Transverse colon (tissue), 4 donors: ENCODE measurements at regions not wholly inside any gene's neighbourhood (a gene's known extent, or its start where the extent isn't known, plus 50 kb on each side); places are given as distances from the start of the nearest gene placed in this dataset.

Experiments
- DNase-seq: peaks from one replicate; pipeline ENCODE4 v3.0.0-alpha.2; 2019
- H3K27ac ChIP-seq, 4 donors: fragments of 200-600 bp; sonication (generic); 2 replicates each; pipeline ENCODE4 v1.5.1; 2016 to 2018; ENCODE audit warnings: inconsistent platforms in 4 of 4
- H3K27me3 ChIP-seq: fragments of 200-600 bp; sonication (generic); 2 replicates; pipeline ENCODE4 v1.5.1; 2017; ENCODE audit warnings: inconsistent platforms
- H3K36me3 ChIP-seq, 4 donors: fragments of 200-600 bp; sonication (generic); 2 replicates each; pipeline ENCODE4 v1.5.1; 2017 to 2019; ENCODE audit warnings: inconsistent platforms in 4 of 4
- H3K4me1 ChIP-seq, 4 donors: fragments of 200-600 bp; sonication (generic); 2 replicates each; pipeline ENCODE4 v1.5.1; 2017 to 2020; ENCODE audit warnings: inconsistent platforms in 4 of 4
- H3K4me3 ChIP-seq, 4 donors: fragments of 200-600 bp; sonication (generic); 1 replicate in 1 of 4; 2 replicates in 3 of 4; pipeline versions ENCODE4 v1.5.1 to v1.6.1; 2017 to 2019; ENCODE audit warnings: inconsistent platforms in 4 of 4
- H3K9me3 ChIP-seq, 2 donors: fragments of 200-600 bp; sonication (generic); 2 replicates each; pipeline ENCODE4 v1.5.1; 2017 to 2019; ENCODE audit warnings: inconsistent platforms in 2 of 2
- CTCF ChIP-seq, 5 experiments: fragments of 200-600 bp in 3 of 5; fragments of 450-650 bp in 2 of 5; sonication (generic) in 3 of 5; IDR thresholded peaks; 1 replicate in 2 of 5; 2 replicates in 3 of 5; pipeline ENCODE4 v1.5.1; 2016 to 2017; ENCODE audit warnings: antibody characterized with exemption in 5 of 5, inconsistent platforms in 3 of 5, mild to moderate bottlenecking in 2 of 5, moderate library complexity in 1 of 5
- EP300 ChIP-seq: sonication (generic); formaldehyde crosslinking; IDR thresholded peaks from one replicate; pipeline ENCODE4 v1.6.1; 2017; ENCODE audit warnings: antibody characterized with exemption, low read depth
- POLR2A ChIP-seq: fragments of 450-650 bp; IDR thresholded peaks from one replicate; pipeline ENCODE4 v1.6.1; 2016; ENCODE audit warnings: antibody characterized with exemption, mild to moderate bottlenecking, moderate library complexity
- POLR2AphosphoS5 ChIP-seq, 3 donors: sonication (generic); formaldehyde crosslinking; IDR thresholded peaks; one replicate each; pipeline ENCODE4 v1.6.1; 2016; ENCODE audit warnings: antibody characterized with exemption in 3 of 3
- WGBS, 2 donors: methylation state at CpG; one replicate each; pipeline ENCODE4 v1.1.5; 2018; ENCODE audit warnings: low coverage in 1 of 2; 5-methylcytosine and 5-hydroxymethylcytosine counted together
- in situ Hi-C, 4 donors: fragments of 200-750 bp; cut with MboI; loops; one replicate each; pipeline versions ENCODE4 v1.15.0 to v1.15.1; 2017; ENCODE audit warnings: low sequenced_read_pairs in 3 of 4, low pct_ligation_motif_present in 1 of 4, low pct_unique_long_range_greater_than_20kb in 1 of 4
- intact Hi-C: fragments of 100-400 bp; cut with DNase I; formaldehyde crosslinking; loops from one replicate; pipeline ENCODE4 v1.15.1; 2023; ENCODE audit warnings: low total_unique reads

GRCh38 chr10:78148216-78148960 is 114.7 kb downstream of the RPS24 start:
- TF ChIP-seq EP300, result no peak
- 85 to 86% methylated on average over 6 to 7 of the region's 7 CpGs for WGBS, 2 donors
- Histone ChIP-seq H3K27me3 (no peaks in the 10 kb centered on the region), H3K36me3 (no peaks in the 10 kb centered on the region), H3K27ac (no peak overlapping the region), H3K4me3 (no peak overlapping the region), H3K9me3 (no peaks in the 10 kb centered on the region), H3K4me1 (no peaks in the 10 kb centered on the region)
- no peak for DNase-seq
- in situ Hi-C loops (no loop called here), intact Hi-C loops (no loop called here)

GRCh38 chr10:78148961-78149612 is 115.4 kb downstream of the RPS24 start:
- WGBS, 2 donors, result 33 to 59% methylated on average over 2 to 4 of the region's 4 CpGs
- in situ Hi-C loops, result no loop called here

GRCh38 chr10:78150756-78151155 is 117.1 kb downstream of the RPS24 start:
- H3K27me3 ChIP-seq, result no peaks in the 10 kb centered on the region
- no peaks in the 10 kb centered on the region for H3K4me1 ChIP-seq
- intact Hi-C loops, result no loop called here
- TF ChIP-seq POLR2AphosphoS5 (IDR thresholded peaks at IDR 0.05) (no peak), POLR2A (no peak), EP300 (no peak), CTCF (IDR thresholded peaks at IDR 0.05) (no peak)
- H3K27ac ChIP-seq, result no peak overlapping the region
- H3K4me3 ChIP-seq, result no peak overlapping the region
- no peaks in the 10 kb centered on the region for H3K9me3 ChIP-seq
- DNase-seq, result no peak
- H3K36me3 ChIP-seq, result no peaks in the 10 kb centered on the region
- 80 to 89% methylated on average over 1 to 4 of the region's 4 CpGs for WGBS, 2 donors
- in situ Hi-C loops, result no loop called here

More at GRCh38 chr10:78148961-78149612, 115.4 kb downstream of the RPS24 start:
- Histone ChIP-seq H3K27me3 (no peaks in the 10 kb centered on the region), H3K4me3 (no peak overlapping the region), H3K9me3 (no peaks in the 10 kb centered on the region), H3K36me3 (no peaks in the 10 kb centered on the region), H3K27ac (no peak overlapping the region), H3K4me1 (no peaks in the 10 kb centered on the region)
- TF ChIP-seq POLR2AphosphoS5 (IDR thresholded peaks at IDR 0.05) (no peak), CTCF (IDR thresholded peaks at IDR 0.05) (no peak), POLR2A (no peak), EP300 (no peak)
- intact Hi-C loops, result no loop called here
- DNase-seq, result no peak

- Histone ChIP-seq H3K36me3 (no peaks in the 10 kb centered on the region), H3K27ac (no peak overlapping the region), H3K4me3 (no peak overlapping the region), H3K4me1 (no peaks in the 10 kb centered on the region), H3K27me3 (no peaks in the 10 kb centered on the region), H3K9me3 (no peaks in the 10 kb centered on the region)
- TF ChIP-seq POLR2AphosphoS5 (IDR thresholded peaks at IDR 0.05) (no peak), CTCF (IDR thresholded peaks at IDR 0.05) (no peak), EP300 (no peak), POLR2A (no peak)
- DNase-seq, result no peak
- in situ Hi-C loops (no loop called here), intact Hi-C loops (no loop called here)
- WGBS, 2 donors, result 67 to 83% methylated on average over 2 of the region's 2 CpGs
These were observed 122.1 kb downstream of the RPS24 start for GRCh38 chr10:78155722-78156121.
